Left renal cortex interstitium (tissue), 4 donors: ENCODE measurements at regions not wholly inside any gene's neighbourhood (a gene's known extent, or its start where the extent isn't known, plus 50 kb on each side); places are given as distances from the start of the nearest gene placed in this dataset.
"Not testable (repeated sequence)": the region's sequence is repeated elsewhere in the genome, so short reads cannot be mapped to it uniquely, and the experiment has no call there.

ENCODE experiments used
- DNase-seq, 4 donors: peaks; one replicate each; pipeline ENCODE4 v3.0.0-alpha.2; 2013; ENCODE audit warnings: low read depth in 4 of 4, low spot score in 2 of 4, missing footprints in 1 of 4

DNA sequence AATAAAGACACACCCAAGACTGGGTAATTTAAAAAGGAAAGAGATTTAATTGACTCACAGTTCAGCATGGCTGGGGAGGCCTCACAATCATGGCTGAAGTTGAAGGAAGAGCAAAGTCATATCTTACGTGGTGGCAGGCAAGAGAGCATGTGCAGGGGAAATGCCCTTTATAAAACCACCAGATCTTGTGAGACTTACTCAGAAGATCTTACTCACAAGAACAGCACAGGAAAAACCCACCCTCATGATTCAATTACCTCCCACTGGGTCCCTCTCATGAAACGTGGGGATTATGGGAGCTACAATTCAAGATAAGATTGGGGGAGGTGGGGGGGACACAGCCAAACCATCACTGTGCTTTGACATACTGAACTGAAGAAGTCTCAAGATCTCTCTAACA lies 800.0 kb downstream of the TENT5A start:
- not testable (repeated sequence) for DNase-seq

DNA sequence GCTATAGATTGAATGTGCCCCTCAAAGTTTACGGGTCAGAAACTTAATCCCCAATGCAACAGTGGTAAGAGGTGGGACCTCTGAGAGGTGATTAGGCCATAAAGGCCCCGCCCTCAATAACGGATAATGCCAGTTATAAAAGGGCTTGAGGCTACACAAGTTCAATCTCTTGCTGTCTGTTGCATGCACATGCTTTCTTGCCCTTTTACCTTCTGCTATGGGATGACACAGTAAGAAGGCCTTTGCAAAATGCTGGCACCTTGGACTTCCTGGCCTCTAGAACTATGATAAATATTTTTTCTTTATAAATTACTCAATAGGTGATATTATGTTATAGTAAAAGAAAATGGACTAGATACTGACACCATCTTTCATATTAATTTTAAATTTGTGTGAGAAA lies 806.1 kb downstream of the TENT5A start:
- no peak for DNase-seq

DNA sequence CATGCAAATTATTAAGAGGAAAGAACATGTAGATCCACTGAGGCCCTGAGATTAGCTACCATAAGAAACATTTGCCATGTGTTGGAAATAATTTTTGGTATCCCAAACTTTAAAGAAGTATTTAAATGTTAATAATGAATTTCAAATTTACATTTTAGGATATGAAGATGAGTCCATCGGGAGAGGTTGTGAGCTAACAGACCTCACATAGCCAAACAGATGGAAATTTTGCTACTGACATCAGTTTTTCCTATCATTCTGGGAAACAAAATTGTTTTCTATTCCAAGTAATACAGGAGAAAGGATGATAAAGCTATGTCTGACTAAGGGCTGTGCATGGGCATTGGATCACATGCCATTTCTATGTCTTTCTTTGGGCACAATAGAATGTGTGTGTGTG lies 809.6 kb downstream of the TENT5A start:
- no peak for DNase-seq

DNA sequence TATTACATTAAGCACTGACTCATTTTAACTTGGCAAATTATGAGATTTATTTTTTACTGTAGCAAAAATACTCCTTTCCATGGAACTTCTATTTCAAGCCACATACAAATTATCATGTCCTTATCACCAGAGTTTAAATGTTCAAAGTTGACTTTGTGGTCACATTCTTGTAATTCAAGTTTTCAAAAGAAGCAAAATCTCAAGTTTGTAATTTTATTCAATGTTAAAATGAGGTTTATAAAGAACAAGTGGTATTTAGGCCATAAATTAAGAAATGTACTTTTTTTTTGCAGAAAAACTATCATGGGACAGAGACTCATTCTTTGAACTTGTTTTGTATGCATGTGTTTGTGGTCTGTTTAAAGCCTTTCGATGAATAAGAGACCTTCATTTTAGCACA lies 811.5 kb downstream of the TENT5A start:
- DNase-seq: no peak

DNA sequence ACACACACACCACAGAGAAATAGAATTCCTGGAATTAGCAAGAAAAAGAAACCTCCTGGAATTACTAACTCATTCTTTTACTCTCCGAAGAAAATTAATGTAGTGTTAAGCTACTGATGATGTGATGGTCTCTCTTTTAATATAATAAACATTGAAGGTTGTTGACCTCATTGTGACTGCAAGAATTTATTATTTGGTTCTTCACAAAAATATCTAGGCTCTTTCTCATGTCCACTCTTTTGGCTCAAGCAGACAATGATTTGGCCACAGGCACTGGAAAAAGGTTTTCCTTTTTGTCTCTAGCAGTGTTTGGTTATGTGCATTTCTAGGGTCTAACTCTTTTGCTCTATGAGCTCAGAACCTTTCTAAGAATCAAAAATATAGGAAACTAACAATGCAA lies 811.9 kb downstream of the TENT5A start:
- no peak for DNase-seq

DNA sequence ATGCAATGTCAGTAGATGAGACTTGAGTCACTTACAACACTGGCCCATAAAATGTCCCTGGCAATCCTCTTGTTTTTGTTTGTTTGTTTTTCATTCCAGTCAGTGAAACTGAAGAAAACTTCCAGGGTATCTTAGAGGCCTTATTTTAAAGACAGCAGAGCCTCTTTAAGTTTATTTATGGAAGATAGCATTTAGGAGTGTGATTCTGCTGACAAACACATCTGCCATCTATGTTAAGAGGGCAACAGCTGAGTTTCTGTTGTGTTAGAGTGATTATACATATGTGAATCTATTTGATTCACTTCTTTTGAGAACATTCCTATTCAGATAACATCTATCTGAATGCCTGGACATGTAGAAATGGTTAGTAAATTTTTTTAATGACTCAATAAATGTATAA lies 812.6 kb downstream of the TENT5A start:
- no peak for DNase-seq

DNA sequence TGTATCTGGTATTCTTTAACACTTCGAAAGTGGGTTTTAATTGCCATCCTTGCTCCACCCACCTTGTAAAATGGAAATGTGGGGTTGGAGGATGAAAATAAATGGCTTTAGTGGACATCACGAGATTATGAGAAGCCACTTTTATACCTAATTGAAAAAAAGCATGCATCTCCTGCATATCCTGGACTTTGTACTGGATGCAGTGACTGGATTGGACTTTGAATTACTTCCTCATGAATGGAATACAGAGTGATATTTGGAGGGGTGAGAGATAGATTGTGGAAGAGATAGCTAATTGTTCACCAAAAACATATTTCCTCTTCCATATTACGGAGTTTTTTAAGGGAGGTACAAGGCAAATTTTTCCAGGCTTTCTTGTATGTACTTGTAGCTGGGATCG lies 813.0 kb downstream of the TENT5A start:
- DNase-seq: no peak

DNA sequence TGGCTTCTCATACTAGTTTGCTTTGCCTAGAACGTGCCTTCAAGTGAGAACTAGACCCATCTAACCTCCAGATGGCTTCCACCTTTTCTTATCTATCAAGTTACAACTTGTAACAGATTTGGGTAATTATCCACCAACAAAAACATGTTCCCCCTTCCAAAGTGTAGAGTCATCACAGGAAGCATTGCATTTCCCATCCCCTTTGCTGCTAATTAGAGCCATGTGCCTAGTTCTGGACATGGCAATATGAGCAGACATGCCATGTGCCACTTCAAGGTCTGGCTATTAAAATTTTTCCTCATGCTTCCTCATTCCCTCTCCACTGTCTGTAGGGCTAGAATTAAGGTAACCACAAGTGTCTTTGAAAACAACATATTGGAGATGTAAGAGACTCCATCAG lies 814.4 kb downstream of the TENT5A start:
- DNase-seq: no peak

DNA sequence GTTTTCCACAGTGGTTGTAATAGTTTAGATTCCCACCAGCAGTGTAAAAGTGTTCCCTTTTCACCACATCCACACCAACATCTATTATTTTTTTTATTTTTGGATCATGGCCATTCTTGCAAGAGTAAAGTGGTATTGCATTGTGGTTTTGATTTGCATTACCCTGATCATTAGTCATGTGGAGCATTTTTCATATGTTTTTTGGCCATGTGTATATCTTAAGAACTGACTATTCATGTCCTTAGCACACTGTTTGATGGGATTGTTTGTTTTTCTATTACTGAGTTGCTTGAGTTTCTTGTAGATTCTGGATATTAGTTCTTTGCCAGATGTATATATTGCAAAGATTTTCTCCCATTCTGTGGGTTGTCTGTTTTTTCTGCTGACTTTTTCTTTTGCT lies 820.1 kb downstream of the TENT5A start:
- no peak for DNase-seq

DNA sequence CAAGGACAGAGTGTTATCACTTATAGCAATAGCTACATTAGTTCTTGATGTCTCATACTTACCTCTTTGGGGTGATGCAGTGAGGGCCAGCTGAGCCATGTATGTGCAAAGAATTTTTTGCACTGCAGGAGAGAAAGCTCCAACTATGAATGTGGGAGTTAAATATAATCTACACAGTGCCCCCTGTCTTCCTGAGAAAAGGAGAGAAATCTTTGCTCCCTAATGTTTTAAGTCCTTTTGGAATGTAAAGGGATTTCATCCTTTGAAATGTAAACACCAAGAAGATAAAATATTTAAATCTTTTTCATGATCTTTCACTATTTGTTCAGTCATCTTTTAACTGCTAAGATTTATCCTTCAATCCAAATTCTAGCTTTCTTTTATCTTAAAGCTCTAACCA lies 822.1 kb downstream of the TENT5A start:
- DNase-seq: no peak

DNA sequence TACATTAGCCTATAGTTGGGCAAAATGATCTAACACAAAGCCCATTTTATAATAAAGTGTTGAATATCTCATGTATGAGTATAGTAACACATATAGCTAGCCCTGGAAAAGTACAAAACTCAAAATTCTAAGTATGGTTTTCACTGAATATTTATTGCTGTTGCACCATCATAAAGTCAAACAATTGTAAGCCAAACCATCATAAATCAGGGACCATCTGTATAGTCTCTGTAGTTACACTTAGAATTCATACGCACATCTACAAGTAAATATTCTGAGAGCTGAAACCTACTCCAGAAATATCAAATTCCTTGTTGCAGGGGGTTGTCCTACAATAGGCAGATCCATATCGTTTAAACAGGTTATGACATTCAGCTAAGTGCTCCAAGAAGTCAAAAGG lies 817.3 kb downstream of the BCKDHB start:
- DNase-seq: no peak

DNA sequence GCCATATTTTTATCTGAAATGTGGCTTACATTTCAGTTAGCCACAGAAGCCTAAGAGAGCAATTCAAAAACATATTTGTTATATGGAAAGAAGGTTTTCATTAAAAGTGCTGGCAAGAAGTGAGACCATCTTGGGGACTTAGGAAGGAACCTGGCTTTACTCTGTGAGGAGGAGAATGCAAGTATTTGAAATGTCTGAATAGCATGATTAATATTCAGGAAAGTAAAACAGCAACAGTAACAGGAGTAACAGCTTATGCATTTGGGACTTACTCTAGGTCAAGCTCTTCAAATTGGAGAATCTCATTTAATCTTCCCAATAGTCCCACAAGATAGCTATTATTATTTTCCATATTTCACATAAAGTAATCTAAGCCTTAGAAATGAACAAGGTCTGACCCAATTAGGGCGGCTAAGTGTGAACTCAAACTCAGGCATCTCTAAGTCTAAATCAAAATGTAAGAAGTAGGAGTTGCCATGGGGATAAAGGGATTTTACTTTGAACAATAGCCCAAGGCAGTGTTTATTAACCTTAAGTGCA lies 816.5 kb downstream of the BCKDHB start:
- no peak for DNase-seq

DNA sequence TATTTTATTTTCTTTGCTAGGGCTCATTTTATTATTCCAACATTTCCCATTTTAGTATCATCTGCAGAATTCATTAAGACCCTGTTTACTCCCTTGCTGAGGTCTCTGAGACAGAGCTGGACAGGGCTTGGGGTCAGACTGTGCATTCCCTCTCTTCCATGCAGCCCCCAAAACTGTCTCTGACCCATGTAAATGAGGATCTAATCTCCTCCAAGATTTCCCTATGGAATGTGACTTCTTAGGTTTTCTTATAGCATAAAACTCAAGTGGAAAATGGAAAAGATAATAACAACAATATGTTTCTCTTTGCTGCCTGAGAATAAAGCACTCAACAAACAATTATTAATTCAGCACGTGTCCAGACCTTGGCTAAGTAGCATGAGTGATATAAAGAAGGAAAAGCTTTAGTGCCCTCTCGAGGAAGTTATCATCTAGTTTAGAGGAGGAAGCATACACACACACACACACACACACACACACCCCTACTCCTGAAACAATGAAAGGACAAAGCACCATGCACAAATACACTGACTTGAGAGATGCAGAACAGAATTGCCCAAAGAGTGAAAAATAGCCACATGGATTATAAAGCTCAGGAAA lies 815.5 kb downstream of the BCKDHB start:
- no peak for DNase-seq

DNA sequence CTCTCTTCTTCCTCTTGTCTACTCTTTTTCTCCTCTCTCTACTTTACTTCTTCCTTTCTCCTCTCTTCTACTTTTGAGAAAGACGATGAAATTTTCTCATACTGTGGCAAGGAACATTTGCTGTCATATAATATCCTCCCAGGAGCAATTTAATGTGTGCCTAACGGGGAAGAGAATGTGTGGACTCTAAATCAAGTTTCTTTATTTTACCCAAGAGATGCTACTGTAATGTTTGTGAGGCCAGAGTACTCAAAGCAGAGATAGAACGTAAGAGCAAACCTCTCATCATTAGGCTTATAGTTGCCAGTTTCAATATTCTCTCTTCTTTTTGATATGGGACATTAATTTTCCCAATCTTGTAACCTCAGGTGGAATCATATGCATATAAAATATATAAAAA lies 801.4 kb downstream of the BCKDHB start:
- no peak for DNase-seq

DNA sequence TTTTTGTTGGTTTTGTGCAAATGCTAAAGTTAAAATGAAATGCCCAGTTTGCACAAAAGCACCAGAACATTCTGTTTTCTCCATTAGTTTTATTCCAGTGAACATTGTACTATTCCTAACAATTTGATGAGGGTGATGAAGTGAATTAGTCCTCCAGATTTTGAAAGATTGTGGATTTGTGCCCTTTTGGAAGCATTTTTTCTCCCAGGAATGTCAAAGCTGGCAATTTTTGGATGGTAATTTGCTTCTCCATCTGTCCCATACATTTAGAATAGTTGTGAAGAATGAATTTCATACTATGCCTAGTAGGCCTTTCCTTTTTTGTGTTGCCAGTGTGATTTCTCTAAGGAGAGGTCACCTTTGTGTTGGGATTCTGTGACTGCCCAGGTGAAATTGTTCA lies 797.2 kb downstream of the BCKDHB start:
- DNase-seq: no peak

DNA sequence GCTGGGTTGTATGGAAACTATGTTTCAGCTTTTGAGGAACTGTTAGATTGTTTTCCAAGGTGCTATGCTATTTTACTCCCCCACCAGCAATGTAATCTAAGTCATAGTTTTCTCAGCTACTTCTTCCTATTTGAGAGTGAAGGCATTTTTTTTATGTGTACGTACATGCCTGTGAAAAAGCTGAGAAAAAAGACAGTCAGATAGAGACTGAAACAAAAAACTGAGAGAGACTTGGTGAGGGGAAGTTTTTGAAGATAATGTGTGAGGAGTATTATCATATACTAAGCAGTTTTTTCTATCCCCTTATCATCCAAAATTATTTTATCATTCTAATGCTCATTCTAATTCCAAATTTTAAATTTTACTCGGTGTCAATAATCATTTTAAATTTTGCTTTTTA lies 780.0 kb downstream of the BCKDHB start:
- no peak for DNase-seq

DNA sequence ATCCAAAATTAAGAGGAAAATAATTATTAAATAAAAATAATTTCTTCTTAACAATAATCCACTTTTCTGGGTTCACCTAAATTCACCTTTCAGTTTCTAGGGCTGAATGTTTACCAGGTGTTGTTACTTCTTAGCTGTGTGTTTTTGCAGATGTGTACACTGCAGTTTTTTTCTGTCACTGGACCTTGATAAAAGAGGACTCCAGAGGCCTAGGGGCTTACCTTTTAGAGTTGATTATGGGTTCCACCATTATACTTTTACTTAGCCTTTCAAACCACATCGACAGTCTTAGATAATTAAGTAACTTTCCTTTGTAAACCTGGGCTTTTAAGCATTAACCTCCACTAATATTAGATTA lies 766.5 kb downstream of the BCKDHB start:
- DNase-seq: no peak

DNA sequence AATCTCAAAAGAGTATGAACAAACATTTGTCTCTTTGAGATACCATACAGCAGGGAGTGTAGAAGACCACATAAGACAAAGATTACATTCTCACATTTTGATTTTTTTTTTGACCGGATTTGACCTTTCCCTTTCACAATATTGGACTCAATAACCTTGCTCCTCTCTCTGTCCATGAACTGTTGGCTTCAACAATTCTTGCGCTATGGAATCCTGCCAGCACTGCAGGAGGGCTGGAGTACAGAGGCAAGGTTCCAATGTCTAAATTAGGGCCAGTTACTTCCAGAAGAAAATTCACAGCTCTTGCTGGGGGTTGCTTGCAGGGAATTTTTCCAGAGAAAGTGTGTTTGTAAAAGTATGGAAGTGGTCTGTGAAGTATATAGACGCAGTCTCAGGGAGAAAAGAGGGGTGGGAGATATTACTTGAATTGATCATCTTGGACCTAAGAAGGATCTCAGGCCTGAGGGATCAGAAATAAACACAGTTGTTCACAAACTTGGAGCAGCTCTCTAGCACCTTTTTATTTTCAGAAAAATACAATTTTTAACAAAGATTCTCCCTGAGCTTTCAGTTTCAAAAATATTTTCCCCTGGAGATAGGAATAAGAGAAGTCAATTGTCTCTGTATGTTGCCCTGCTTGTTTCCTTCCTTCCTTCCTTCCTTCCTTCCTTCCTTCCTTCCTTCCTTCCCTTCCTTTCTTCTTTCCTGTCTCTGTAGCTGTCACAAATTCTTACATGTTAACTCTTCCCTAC lies 765.9 kb downstream of the BCKDHB start:
- no peak for DNase-seq

DNA sequence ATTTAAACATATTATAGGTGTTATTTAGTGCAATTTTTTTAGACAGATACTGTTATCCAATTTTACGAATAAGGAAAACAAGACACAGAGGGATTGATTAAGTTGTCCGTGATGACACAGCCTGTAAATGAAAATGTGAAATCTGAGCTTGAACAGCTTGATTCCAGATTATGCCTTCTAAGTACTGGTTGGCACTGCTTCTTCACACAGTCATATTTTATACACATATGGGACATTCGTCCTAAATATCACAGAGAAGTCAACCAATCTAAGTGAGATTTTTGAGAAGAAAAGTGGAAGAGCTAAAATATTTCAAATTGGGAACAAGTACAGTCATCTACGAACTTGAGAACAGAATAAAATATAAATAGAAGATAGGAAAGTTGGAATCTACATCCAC lies 756.3 kb downstream of the BCKDHB start:
- no peak for DNase-seq

DNA sequence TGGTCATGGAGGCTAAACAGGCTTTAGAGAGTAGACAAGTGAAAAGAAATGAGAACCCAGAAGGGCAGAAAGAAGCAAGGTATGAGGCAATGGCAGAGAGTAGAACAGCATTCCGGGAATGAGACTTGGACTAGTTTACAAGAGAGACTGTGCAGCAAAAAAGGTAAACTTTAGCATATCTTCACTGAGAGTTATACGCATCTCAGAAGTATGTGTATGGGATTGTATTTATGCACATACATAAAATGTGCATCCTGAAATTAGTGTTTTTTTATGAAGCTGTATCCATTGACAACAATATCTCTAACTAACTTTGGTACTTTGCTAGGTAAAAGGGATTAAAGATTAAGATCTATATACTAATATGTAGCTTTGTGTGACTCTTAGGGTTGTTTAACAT lies 753.6 kb downstream of the BCKDHB start:
- DNase-seq: no peak

DNA sequence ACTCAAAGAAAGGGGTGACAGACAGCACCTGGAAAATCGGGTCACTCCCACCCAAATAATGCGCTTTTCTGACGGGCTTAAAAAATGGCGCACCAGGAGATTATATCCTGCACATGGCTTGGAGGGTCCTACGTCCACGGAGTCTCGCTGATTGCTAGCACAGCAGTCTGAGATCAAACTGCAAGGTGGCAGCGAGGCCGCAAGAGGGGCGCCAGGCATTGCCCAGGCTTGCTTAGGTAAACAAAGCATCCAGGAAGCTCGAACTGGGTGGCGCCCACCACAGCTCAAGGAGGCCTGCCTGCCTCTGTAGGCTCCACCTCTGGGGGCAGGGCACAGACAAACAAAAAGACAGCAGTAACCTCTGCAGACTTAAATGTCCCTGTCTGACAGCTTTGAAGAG lies 741.5 kb downstream of the BCKDHB start:
- not testable (repeated sequence) for DNase-seq

DNA sequence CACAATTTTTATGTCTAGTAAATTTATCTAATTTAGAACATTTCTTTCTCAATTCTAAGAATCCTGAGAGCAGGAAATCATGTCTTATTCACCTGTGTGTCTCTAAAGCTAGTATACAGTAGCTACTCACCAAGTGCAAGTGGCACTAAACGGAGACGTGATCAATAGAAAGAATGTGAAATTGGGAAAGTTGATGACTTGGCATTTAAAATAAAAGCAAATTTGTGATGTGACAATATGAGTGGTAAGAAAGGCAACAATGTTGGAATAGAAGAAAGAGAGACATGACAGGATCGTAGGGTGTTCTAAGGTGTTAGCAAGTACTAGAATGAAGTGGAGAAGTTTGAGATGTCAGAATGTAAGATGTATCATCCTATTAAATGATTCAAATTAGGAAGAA lies 725.9 kb downstream of the BCKDHB start:
- DNase-seq: no peak

DNA sequence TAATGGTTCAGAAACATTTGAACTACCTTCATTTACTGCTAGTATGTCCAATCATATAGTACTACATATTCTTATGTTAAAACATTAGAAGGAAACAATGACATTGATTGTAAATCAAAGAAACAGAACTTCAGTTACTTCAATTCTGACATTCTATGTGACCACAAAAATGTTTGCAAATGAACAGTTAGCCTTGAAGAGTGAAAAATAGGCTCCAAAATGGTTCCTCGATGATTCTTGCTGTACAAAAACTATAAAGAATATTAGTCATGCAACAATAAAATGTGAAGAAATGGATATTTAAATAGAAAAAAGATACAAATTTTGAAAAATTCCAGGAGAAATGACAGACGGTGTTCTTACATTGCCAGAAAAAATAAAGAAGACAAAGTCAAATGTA lies 686.9 kb downstream of the BCKDHB start:
- no peak for DNase-seq
